ENCODE measurements at regions not wholly inside any gene's neighbourhood (a gene's known extent, or its start where the extent isn't known, plus 50 kb on each side); places are given as distances from the start of the nearest gene placed in this dataset.

DNA sequence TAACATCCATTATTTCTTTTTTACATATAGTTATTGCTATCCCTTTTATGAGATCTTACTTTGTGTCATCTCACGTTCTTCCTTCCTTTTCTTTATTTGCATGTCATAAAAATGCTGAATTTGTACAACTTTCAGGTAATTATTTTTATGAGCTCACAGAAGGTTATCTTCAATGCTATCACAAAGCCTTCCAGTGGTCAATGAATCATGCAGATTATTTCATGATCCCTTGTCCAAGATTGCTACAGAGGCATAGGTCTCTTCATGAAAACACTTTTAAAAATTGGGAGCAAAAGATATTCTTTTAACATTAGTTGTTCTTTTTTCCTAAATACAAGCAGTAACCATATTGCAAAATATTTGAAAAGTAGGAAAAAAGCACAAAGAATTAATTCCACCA, 880.1 kb upstream of the NR2F2 start:
- H3K4me3 ChIP-seq: no peak overlapping the region
- H3K27me3 ChIP-seq: no peaks in the 10 kb centered on the region
- no peaks in the 10 kb centered on the region for H3K36me3 ChIP-seq (replicated peaks in 1 of 2; ENCODE audit: insufficient read depth in 1 of 2, low read depth in 2 of 2)
- H3K27ac ChIP-seq: no peak overlapping the region
- ATAC-seq (no peak), DNase-seq (no peak)
- no peaks in the 10 kb centered on the region for H3K9me3 ChIP-seq
- whole genome bisulfite sequencing, 2 donors: 36 to 52% methylated on average over 1 of the region's 1 CpG
- TF ChIP-seq POLR2A (IDR thresholded peaks at IDR 0.05) (no peak), CTCF (IDR thresholded peaks at IDR 0.05) (no peak)
- no peaks in the 10 kb centered on the region for H3K4me1 ChIP-seq
- intact Hi-C loops (cut with DNase I): no loop called here

DNA sequence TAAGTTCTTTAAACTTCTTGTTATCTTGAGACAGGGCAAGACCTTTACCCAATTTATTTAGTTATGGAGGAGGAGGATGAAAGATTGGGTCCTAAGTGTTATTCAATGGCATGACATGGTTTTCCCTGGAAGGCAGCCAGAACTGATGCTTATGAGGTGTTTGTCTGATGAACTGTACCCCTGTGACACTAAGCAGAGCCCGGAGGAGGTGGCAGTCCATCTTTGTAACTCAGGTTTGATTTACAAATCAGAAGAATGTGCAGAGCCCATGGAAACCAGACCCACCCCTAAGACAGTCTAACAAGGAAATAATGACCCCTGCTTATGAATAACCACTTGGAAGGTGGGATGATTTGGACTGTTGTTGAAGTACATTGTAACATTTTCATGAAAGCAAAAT, 878.6 kb upstream of the NR2F2 start:
- ATAC-seq: no peak

DNA sequence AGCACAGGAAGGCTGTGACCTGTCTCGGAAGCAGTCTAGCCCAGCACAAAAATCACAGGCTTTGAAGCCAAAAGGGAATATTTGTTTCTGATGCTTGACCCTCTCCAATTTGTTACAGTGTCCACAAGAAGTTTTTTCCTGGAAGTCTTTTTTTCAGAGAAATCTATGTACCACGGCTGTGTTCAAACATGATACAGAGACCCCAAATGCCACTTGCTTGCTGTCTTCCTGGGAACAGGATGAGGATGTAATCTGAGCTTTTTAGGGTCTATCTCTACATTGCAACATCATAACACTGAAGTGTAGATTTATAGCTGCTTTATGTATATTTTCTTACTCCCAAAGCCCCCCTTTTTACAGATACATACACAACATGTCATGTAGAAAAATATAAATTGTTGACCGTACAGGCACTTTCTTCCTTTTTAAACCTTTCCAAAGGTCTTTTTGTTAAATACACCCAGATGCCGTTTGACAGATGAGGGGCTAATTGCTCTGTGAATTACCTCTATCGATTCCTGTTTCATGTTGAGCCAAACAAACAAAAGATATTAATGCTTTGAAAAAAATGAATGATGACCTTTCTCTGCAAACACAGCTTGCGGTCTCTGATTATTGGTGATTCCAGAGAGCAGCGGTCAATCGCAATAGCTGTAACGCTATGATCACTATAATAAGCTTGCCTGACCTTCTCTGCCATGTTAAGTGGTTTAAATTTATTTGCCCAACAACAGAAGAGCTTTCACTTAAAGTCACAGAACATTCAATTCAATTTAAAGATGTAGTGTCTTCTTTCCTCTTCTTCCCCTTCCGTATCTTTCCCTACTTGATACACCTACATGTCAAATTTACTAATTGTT, 875.9 kb upstream of the NR2F2 start:
- intact Hi-C loops (cut with DNase I): no loop called here
- Histone ChIP-seq H3K4me1 (no peaks in the 10 kb centered on the region), H3K9me3 (no peaks in the 10 kb centered on the region), H3K27me3 (peaks cover 0 to 4% of the 10 kb centered on the region in 2 donors), H3K4me3 (no peak overlapping the region), H3K27ac (no peak overlapping the region), H3K36me3 (replicated peaks in 1 of 2; ENCODE audit: insufficient read depth in 1 of 2, low read depth in 2 of 2) (no peaks in the 10 kb centered on the region)
- no peak for ATAC-seq
- DNase-seq: no peak
- no peak for TF ChIP-seq POLR2A (IDR thresholded peaks at IDR 0.05)
- TF ChIP-seq CTCF (IDR thresholded peaks at IDR 0.05): no peak
- WGBS, 2 donors: 19 to 30% methylated on average over 10 of the region's 10 CpGs

More for the DNA sequence above, 878.6 kb upstream of the NR2F2 start:
- no peak overlapping the region for H3K27ac ChIP-seq
- DNase-seq: no peak
- WGBS, 2 donors: 75 to 78% methylated on average over 1 of the region's 1 CpG
- no peak for TF ChIP-seq POLR2A (IDR thresholded peaks at IDR 0.05)
- no peak for TF ChIP-seq CTCF (IDR thresholded peaks at IDR 0.05)
- no peaks in the 10 kb centered on the region for H3K9me3 ChIP-seq
- intact Hi-C loops (cut with DNase I): no loop called here
- H3K4me1 ChIP-seq: no peaks in the 10 kb centered on the region
- H3K4me3 ChIP-seq: no peak overlapping the region
- H3K27me3 ChIP-seq: peaks cover 0 to 4% of the 10 kb centered on the region in 2 donors
- no peaks in the 10 kb centered on the region for H3K36me3 ChIP-seq (replicated peaks in 1 of 2; ENCODE audit: insufficient read depth in 1 of 2, low read depth in 2 of 2)

GRCh38 chr15:95457520-95457919, 873.0 kb upstream of the NR2F2 start:
- Histone ChIP-seq H3K27ac (no peak overlapping the region), H3K9me3 (no peaks in the 10 kb centered on the region), H3K27me3 (peaks cover 0 to 4% of the 10 kb centered on the region in 2 donors), H3K36me3 (replicated peaks in 1 of 2; ENCODE audit: insufficient read depth in 1 of 2, low read depth in 2 of 2) (no peaks in the 10 kb centered on the region), H3K4me3 (no peak overlapping the region), H3K4me1 (no peaks in the 10 kb centered on the region)
- DNase-seq (no peak), ATAC-seq (no peak)
- TF ChIP-seq POLR2A (IDR thresholded peaks at IDR 0.05): no peak
- no peak for TF ChIP-seq CTCF (IDR thresholded peaks at IDR 0.05)
- 66 to 72% methylated on average over 7 of the region's 7 CpGs for WGBS, 2 donors
- intact Hi-C loops (cut with DNase I): no loop called here

- H3K4me1 ChIP-seq: peaks cover 4% of the 10 kb centered on the region
- 41 to 42% methylated on average over 2 of the region's 2 CpGs for WGBS, 2 donors
- H3K36me3 ChIP-seq (replicated peaks in 1 of 2; ENCODE audit: insufficient read depth in 1 of 2, low read depth in 2 of 2): no peaks in the 10 kb centered on the region
- peaks cover 0 to 4% of the 10 kb centered on the region in 2 donors for H3K27me3 ChIP-seq
- no peak for DNase-seq
- H3K4me3 ChIP-seq: no peak overlapping the region
- ATAC-seq: no peak
- no peaks in the 10 kb centered on the region for H3K9me3 ChIP-seq
- H3K27ac ChIP-seq: no peak overlapping the region
- TF ChIP-seq CTCF (IDR thresholded peaks at IDR 0.05) (no peak), POLR2A (IDR thresholded peaks at IDR 0.05) (no peak)
- intact Hi-C loops (cut with DNase I): no loop called here
These were observed 871.8 kb upstream of the NR2F2 start for GRCh38 chr15:95458721-95459120.

Data from body of pancreas (tissue), 4 donors.